ENCODE measurements at regions not wholly inside any gene's neighbourhood (a gene's known extent, or its start where the extent isn't known, plus 50 kb on each side); places are given as distances from the start of the nearest gene placed in this dataset.
"Not testable (repeated sequence)": the region's sequence is repeated elsewhere in the genome, so short reads cannot be mapped to it uniquely, and the experiment has no call there.

- no peak for DNase-seq
Observed at GRCh38 chr7:131844369-131844768, 287.9 kb upstream of the PODXL start.

GRCh38 chr7:131843898-131844331 lies 287.5 kb upstream of the PODXL start:
- DNase-seq, result no peak

- no peak for DNase-seq
Observed at GRCh38 chr7:131839967-131840690, 283.7 kb upstream of the PODXL start.

GRCh38 chr7:131836733-131837132 lies 280.3 kb upstream of the PODXL start:
- no peak for DNase-seq

- DNase-seq, result no peak
Observed at GRCh38 chr7:131835141-131835540, 278.7 kb upstream of the PODXL start.

- DNase-seq, result no peak
Observed at GRCh38 chr7:131830681-131831080, 274.3 kb upstream of the PODXL start.

GRCh38 chr7:131829947-131830558 lies 273.6 kb upstream of the PODXL start:
- DNase-seq, result no peak

GRCh38 chr7:131827421-131827820 lies 271.0 kb upstream of the PODXL start:
- no peak for DNase-seq

GRCh38 chr7:131826960-131827359 lies 270.5 kb upstream of the PODXL start:
- no peak for DNase-seq

GRCh38 chr7:131823961-131824440 lies 267.6 kb upstream of the PODXL start:
- DNase-seq, result not testable (repeated sequence)

GRCh38 chr7:131819891-131820290 lies 263.5 kb upstream of the PODXL start:
- DNase-seq, result no peak

- DNase-seq, result no peak
Observed at GRCh38 chr7:131816391-131817007, 260.1 kb upstream of the PODXL start.

GRCh38 chr7:131808736-131809135 lies 252.3 kb upstream of the PODXL start:
- DNase-seq, result no peak

GRCh38 chr7:131808156-131808555 lies 251.7 kb upstream of the PODXL start:
- DNase-seq, result not testable (repeated sequence)

- DNase-seq, result no peak
Observed at GRCh38 chr7:131803816-131804215, 247.4 kb upstream of the PODXL start.

GRCh38 chr7:131802195-131802864 lies 245.9 kb upstream of the PODXL start:
- DNase-seq, result no peak

- no peak for DNase-seq
Observed at GRCh38 chr7:131800531-131800930, 244.1 kb upstream of the PODXL start.

- DNase-seq, result no peak
Observed at GRCh38 chr7:131800008-131800407, 243.6 kb upstream of the PODXL start.

- DNase-seq, result no peak
Observed at GRCh38 chr7:131797841-131798240, 241.4 kb upstream of the PODXL start.

GRCh38 chr7:131795400-131795799 lies 239.0 kb upstream of the PODXL start:
- no peak for DNase-seq

GRCh38 chr7:131792311-131792710 lies 235.9 kb upstream of the PODXL start:
- no peak for DNase-seq

GRCh38 chr7:131787101-131787500 lies 230.7 kb upstream of the PODXL start:
- no peak for DNase-seq

GRCh38 chr7:131786204-131786603 lies 229.8 kb upstream of the PODXL start:
- no peak for DNase-seq

- no peak for DNase-seq
Observed at GRCh38 chr7:131778601-131779000, 222.2 kb upstream of the PODXL start.
